ENCODE measurements at regions not wholly inside any gene's neighbourhood (a gene's known extent, or its start where the extent isn't known, plus 50 kb on each side); places are given as distances from the start of the nearest gene placed in this dataset.

- TF ChIP-seq CTCF (IDR thresholded peaks at IDR 0.05; ENCODE audit: insufficient read depth, low read length, poor library complexity, severe bottlenecking) (no peak), EZH2phosphoT487 (conservative IDR thresholded peaks at IDR 0.05; ENCODE audit: low read length) (no peak)
These were observed 229.3 kb downstream of the QKI start for GRCh38 chr6:163643866-163644265.
